ENCODE measurements at regions not wholly inside any gene's neighbourhood (a gene's known extent, or its start where the extent isn't known, plus 50 kb on each side); places are given as distances from the start of the nearest gene placed in this dataset.

DNA sequence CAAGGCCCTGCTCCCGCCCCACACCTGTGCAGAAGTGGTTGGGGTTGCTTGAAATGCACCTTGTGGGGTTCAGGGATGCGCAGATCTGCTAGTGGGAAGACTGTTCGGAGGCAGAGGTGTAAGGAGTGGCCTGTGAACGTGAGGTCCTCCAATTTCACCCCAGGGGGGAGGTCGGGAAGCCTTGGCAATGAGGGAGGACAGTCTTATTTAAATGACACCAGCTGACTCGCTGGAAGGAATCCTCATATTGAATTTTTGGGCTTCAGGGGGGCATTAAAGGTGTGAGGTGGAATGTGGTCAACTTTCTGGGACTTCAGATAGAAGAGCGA lies 218.8 kb upstream of the CELF2 start:
- no peak for DNase-seq (ENCODE audit: low read depth in 1 of 2, low spot score in 1 of 2)

DNA sequence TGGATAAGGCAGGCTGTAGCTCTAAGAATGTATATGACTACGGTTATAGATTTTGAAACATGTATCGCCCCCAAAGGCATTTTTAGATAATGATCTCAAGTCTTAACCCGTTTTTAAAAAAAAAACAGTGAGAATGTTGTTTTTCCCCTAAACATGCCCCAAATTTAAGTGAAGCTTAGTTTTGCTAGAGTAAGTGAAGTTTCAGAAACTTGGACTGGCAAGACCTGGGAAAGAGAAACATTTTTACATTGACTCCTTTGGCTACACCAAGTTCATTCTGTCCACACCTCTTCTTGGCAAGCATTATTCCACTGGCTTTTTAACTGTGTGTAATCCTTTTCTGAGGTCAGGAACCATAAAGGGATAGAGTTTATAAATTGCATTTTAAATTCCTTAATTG lies 216.7 kb upstream of the CELF2 start:
- DNase-seq (ENCODE audit: low read depth in 1 of 2, low spot score in 1 of 2) = no peak

DNA sequence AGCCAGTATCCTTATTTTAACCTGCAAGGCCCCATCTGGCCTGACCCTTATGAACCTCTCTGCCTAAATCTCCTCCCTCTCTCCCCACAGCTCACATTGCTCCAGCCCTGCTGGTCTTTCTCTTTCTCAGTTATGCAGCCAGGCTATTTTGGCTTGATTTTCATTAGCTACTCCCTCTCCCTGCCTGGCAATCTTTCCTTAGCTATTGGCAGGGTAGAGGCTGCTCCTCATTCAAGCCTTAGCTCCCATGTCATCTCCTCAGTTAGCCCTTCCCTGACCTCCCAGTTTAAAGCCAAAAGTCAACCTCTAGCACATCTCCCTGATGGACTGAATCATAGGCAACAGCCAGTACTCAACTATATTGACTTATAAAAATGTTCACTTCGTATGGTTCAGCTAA lies 214.4 kb upstream of the CELF2 start:
- no peak for DNase-seq (ENCODE audit: low read depth in 1 of 2, low spot score in 1 of 2)

DNA sequence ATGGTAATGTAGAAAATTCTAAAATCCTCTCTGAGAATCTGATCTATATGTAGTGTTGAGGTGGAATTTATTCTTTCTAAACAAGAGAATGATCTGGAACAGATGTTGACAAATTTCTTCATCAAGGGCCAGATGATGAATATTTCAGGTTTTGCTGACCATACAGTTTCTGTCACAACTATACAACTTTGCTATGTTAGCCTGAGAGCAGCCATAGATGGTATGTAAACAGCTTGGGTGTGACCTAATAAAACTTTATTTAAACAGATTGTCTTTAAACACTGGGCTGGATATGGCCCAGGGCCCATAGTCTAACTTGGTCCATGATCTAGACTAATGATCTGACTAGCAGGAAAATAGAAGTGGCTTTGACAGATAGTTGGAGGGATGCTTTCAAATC lies 213.6 kb upstream of the CELF2 start:
- DNase-seq (ENCODE audit: low read depth in 1 of 2, low spot score in 1 of 2) = no peak

DNA sequence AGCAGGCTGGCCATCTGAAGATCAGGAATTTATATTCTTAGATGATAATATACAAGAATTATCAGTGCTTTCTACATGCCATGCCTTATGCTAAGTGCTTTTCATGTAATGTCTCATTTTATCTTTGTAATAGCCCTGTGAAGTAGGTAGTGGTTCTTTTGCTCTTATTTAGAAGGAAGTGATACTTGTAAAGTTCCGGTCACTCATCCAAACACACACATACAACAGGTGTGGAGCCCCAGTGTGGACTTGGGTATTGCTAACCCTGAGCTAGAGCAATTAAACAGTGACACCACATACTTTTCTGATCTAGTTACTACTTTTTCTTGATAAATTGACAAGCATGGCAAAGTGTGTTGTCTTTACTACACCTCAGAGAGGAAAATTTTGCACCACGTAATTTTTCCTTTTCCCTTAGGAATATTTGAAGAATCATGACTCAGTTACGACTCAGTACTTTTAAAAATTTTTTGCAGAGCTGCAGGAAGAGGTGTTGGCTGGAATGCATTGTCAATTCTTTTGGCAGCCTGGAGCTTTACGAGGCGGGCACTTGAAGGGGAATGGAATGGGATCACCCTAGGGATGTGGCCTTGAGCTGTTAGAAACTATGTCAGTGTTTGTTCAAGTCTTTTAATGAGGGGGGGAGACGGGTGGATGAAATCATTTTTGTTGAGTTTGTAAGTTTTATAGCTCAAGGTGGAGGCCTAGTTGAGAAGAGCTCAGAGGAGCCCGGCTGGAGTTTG lies 212.5 kb upstream of the CELF2 start:
- no peak for DNase-seq (ENCODE audit: low read depth in 1 of 2, low spot score in 1 of 2)

DNA sequence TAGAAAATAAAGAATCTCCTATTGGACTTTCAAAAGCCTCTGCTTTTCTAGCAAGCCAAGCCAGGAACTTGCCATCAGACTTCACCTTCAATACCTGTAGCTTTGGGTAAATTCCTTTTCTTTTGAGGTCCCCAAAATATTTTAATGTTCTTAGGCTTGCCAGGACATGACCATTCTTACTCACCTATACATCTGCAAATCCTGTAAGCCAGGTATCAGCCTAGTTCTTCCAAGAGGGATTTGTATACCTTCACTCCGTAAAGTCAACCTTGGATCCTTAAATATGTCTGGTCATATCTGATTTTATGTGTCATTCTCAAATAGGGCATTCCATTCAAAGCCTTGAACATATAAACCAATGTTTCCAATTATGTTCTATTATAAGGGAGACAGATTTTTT lies 210.6 kb upstream of the CELF2 start:
- no peak for DNase-seq (ENCODE audit: low read depth in 1 of 2, low spot score in 1 of 2)

DNA sequence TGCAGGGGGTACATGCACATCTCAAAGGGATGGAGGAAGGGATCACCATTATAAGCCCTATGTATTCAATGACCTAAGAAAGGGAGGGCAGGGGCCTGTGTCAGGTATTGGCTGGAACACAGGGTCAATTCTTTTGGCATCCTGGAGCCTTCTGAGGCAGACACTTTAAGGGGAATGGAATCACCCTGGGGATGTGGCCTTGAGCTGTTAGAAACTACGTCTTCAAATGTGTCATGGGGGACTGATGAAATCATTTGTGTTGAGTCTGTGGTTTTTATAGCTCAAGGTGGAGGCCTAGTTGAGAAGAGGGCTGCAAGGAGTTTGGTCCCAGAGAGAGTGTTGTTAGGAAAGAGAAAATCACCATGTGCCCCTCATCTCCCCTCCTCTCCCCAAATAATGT lies 206.1 kb upstream of the CELF2 start:
- DNase-seq (ENCODE audit: low read depth in 1 of 2, low spot score in 1 of 2) = no peak

DNA sequence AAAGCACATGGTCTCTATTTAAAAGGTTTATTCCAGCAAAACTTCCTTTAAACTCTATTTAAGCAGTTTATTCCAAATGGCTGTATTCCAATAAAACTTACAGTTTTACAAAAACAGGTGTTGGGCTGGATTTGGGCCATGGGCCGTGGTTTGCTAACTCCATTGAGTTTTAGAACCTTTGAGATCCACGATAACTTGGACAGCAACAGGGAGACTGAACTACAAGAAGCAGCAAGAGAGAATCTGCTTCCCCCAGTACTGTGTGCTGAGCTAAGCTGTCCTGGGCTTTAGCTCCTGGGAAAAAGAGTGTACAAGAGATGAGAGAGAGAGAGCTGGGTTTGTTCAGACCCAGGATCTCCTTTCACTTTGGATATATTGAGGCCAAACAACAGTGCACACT lies 204.0 kb upstream of the CELF2 start:
- no peak for DNase-seq (ENCODE audit: low read depth in 1 of 2, low spot score in 1 of 2)

DNA sequence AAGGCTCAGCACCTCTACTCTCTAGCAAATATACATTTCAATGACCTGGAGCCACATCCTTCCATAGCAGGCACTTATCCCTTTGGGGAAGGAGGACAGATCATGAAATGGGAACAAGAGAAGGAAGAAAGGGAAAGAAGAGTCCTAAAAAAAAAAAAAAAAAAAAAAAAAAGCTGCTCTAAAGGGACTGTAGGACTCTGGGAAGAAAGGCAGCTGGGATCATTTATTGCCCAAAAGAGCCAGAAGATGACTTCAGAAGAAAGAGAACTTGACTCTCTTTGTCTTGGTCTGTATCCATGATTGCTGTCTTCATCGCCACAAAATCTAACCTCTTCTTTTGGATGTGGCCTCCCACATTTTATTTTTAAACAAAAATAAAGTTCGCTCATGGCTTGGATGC lies 203.6 kb upstream of the CELF2 start:
- no peak for DNase-seq (ENCODE audit: low read depth in 1 of 2, low spot score in 1 of 2)

DNA sequence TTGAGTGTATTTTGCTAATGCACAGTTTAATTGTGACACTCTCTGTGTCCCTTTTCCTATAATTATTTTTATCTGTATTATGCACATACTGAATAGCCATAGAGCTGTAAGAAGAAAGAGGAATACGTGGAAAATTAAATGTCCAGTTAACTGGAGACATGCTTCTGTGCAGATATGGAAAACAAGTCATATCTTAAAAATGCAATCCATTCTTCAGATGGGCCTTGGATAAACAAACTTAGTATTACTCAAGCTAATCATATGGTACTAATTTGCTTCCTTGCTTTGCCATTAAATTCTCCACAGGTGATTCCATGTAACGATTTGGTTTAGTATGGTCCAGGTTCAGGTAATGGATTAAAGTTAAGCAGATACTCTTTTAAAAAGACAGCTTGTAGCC lies 201.2 kb upstream of the CELF2 start:
- DNase-seq (ENCODE audit: low read depth in 1 of 2, low spot score in 1 of 2) = no peak

DNA sequence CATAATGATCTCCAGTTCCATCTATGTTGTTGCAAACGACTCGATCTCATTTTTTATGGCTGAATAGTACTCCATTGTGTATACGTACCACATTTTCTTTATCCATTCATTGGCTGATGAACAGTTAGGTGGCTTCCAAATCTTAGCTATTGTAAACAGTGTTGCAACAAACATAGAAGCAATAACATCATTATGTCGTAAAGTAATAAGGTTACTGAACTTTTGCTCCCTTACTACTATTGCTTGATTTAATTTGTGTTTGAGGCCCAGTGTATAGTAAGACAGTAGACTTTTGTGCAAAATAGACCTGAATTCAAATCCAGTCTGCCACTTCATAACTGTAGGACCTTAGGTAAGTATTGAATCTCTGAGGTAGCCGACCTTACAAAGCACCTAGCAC lies 200.1 kb upstream of the CELF2 start:
- no peak for DNase-seq (ENCODE audit: low read depth in 1 of 2, low spot score in 1 of 2)

DNA sequence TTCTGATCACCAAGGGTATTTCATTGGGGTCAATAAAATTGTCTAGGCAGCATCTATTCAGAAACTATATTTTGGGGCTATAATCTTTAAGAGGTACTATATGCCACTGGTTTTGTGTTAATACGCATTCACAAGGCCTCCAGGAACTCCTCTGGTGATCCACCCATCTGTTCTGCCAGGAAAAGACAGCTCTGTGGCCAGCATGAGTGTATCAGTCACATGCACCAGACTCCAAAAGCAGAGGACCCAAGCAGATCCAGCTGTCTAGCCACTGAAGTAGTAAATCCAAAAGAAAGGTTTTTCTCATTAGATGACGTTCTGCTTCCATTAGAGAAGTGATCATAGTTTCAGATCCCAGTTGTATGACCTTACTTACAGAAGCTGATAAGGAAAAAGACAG lies 199.6 kb upstream of the CELF2 start:
- DNase-seq (ENCODE audit: low read depth in 1 of 2, low spot score in 1 of 2) = no peak

DNA sequence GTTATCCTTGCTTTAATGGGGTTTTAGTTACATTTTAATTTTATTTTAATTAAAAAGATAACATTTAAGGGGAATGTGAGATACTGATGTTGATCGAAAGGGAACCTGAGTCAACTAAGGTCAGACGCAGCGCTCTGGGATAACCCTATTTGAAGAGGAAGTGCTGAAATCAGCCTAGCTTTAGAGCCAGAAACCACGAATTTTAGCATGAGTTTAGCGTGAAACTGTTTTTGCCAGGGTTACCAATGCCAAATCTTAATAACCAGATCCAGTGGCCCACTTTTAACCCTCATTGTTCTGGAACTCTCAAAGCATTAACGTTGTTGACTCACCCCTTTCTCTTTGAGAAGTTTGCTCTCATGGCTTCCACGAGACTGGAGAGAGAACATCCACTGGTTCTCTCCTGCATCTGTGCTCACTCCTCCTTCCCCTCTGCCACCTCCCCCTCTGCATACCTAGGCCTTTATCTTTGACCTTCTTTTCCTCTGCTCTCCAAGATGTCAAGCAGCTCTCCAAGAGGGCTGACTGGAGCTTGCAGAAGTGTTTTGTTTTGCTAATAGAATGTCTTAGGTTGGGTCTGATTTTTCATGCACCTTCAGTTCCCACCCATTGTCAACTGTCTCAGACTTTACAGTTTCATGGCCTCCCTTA lies 198.3 kb upstream of the CELF2 start:
- DNase-seq (ENCODE audit: low read depth in 1 of 2, low spot score in 1 of 2) = no peak

DNA sequence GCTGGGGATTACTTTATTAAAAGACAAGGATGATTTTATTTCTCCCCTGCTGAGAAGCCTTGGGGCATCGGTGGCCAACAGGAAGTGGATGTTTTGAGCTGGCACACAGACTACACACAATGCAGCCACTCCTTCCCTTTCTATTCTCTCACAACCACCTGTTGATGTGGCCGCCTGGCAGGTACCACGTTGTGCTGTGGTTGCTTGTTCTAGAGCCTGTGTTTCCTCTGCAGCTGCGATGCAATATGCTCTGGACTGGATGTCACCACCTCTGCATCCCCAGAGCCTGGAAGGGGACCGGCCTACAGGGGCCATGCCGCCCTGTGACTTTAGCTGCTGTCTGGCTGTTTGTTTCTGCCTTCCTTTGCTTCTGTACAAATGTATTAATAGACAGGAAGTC lies 195.7 kb upstream of the CELF2 start:
- DNase-seq (ENCODE audit: low read depth in 1 of 2, low spot score in 1 of 2) = no peak

DNA sequence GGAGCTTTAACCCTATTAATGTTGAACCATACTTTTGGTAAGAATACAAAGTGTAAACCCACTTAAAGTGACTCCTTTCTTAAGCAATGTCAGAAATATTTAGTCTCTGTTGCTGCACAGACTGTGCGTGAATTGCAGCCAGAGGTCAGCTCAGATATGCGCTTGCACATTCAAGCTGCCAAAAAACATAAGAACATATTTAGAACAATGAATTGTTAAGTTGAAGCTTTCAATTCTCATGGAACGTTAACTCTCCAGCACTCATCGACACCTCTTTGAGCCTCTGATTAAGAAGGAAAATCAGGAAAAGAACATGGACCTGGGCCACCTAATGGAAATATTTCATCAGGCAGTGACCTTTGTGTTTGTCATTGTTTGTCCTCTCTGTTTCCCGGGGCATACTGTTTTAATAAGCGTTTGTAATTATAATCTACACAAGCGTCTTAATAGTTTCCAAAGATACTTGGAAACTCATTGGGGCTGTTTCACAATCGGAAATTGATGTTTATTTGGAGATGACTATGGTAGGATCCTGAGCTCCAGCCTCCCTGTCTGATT lies 193.0 kb upstream of the CELF2 start:
- no peak for DNase-seq (ENCODE audit: low read depth in 1 of 2, low spot score in 1 of 2)

DNA sequence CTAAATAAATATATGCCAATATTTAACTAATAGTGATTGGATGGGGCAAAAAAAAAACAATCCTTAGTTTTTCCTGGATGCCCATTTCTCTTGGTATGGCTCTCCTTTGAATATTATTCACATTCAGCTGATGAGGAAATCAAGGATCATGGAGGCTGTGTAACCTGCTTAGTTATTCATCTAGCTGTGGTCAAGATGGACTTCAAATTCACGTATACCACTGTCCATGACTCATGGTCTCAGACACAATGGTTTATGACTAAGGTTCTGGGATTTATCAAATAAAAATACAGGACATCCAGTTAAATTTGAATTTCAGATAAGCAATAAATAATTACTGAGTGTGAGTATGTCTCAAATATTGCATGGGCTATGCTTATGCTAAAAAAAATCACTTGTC lies 191.5 kb upstream of the CELF2 start:
- DNase-seq (ENCODE audit: low read depth in 1 of 2, low spot score in 1 of 2) = no peak

DNA sequence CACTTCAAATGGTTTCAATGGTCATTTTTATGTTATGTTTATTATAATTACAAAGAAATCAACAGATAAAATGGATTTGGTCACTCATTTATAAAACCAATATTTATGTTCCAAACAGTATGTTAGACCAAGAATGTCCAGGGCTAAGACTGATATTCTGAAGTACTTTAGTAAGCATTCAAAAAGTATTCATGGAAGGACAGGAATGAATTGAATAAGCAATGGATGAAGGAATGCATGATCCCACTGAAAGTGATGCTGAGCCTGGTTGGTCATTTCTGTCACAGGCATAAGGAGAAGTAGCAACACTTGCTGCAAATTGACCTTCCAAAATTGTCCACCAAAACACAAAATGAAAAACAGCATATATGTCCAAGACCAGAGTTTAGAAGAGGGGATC lies 189.0 kb upstream of the CELF2 start:
- DNase-seq (ENCODE audit: low read depth in 1 of 2, low spot score in 1 of 2) = no peak

DNA sequence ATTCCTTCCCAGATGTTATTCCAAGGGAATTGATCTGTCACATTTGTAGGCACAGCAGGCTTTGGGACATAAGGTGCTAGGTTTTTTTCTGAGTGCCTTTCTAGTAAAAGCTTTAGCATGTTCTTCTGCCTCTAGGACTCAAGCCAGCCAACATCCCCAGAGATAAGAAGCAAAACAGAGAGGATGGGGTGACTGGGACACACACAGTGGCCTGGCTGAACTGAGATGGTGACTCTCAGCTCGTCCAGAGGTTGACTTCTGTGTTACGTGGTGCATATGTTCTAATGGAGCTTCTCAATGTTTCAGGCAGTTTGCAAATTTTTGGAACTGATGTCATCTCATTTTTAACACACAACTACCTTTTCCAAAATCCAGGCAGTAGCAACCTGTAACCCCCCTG lies 188.1 kb upstream of the CELF2 start:
- no peak for DNase-seq (ENCODE audit: low read depth in 1 of 2, low spot score in 1 of 2)

DNA sequence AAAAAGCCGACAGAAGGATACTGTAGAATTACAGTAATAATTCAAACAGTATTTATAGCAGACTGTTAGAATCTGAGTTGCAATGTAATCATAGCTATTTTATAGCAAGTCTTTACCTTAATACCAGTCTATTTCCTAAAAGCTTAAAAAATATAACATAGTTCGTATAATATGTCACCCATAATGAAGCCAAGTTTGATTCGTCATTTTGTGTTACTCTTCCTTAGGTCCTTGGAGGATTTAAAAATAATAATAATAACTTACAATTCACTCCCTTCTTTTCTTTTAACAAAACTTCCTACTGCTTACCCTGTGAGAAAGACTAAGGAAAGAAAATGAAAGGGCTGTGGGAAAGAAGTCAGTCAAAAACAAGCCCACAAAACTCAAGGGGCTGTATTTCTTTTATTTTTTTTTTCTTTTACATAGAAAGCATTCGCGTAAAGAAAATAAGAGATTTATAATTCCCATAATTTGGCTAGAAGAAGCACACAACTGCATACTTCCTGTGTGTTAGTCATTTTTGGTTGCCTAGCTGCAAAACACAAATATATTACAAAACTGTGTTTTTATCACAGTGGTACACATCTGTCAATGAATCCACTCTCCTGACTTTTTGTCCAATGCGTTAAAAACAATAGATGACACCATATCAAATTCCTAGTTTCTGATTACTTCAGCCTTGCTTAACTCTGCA lies 187.2 kb upstream of the CELF2 start:
- DNase-seq (ENCODE audit: low read depth in 1 of 2, low spot score in 1 of 2) = no peak

DNA sequence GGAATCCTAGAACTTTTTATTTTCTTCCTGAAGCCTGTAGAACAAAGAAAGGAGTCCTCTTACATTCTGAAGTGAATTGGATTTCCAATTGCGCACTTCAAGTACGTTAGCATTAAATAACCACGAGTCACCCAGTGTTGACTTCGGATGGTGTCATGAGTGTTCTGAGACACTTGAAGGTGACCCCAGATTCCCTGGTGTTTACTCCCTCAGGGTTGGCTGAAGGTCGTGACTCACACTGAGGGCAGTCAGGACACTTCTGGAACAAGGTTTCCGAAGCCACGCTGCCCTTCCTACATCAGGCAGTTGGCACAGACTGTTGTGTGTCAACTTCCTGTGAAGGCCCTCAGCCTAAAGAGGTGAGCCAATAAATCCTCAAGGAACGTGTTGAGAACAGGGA lies 186.6 kb upstream of the CELF2 start:
- no peak for DNase-seq (ENCODE audit: low read depth in 1 of 2, low spot score in 1 of 2)

DNA sequence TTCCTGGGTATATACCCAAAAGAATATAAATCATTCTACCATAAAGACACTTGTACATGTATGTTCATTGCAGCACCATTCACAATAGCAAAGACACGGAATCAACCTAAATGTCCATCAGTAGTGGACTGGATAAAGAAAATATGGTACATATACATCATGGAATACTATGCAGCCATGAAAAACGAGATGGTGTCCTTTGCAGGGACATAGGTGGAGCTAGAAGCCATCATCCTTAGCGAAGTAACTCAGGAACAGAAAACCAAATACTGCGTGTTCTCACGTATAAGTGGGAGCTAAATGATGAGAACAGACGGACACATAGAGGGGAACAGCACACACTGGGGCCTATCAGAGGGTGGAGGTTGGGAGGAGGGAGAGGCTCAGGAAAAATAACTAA lies 183.7 kb upstream of the CELF2 start:
- DNase-seq (ENCODE audit: low read depth in 1 of 2, low spot score in 1 of 2) = no peak

DNA sequence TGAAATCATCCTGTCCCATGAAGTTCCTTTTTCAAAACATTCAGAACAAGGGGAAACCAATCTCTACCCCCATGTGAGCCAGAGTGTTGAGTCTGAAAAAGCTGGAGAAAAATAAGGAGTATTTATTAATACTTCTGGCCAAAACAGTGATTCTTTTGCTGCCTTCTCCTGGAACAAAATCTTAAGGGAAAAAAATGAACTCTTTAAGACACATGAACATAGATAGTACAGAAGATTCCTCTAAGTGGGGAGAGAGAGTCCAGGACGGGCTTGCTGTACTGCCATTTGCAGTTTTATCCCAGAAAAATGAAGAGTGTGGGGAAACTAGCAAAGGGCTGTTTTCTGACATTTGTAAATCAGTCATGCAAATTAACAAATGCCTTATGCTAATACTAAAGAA lies 173.4 kb upstream of the CELF2 start:
- no peak for DNase-seq (ENCODE audit: low read depth in 1 of 2, low spot score in 1 of 2)

DNA sequence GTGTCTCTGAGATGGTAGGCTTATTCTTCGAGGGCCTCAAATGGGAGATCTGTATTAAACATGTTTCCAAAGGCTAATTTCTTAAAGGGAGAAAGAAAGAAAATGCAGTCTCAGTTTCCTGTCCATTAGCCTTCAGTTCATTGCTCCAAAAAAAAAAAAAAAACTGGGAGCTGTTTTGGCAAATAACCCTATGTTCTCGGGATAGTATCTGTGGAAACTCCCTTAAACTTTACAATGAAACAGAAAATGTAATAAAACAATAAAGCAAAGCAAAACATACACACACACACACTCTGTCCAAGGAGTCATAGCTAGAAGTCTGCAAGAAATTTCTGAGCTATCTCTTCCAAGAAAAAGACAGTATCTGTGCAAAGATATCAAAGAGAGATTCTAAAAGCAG lies 172.5 kb upstream of the CELF2 start:
- no peak for DNase-seq (ENCODE audit: low read depth in 1 of 2, low spot score in 1 of 2)

All from activated T-helper 1 cell treated with anti-CD3 and anti-CD28 coated beads, Interleukin-2, amount 50 U/mL, for 16 hours (primary cell).